Trophoblast cell (in vitro differentiated cells and primary cell): ENCODE measurements at regions not wholly inside any gene's neighbourhood (a gene's known extent, or its start where the extent isn't known, plus 50 kb on each side); places are given as distances from the start of the nearest gene placed in this dataset.

Source experiments
- DNase-seq, 2 donors: peaks; one replicate each; pipeline ENCODE4 v3.0.0-alpha.2; 2016
- H2AFZ ChIP-seq: 2 replicates; pipeline ENCODE4 v1.6.1; 2013; ENCODE audit warnings: low read length, moderate library complexity, mild to moderate bottlenecking; ENCODE audit not compliant: insufficient read depth, poor library complexity
- H2AK5ac ChIP-seq: 2 replicates; pipeline ENCODE4 v1.6.1; 2013; ENCODE audit warnings: mild to moderate bottlenecking, low read length
- H2BK120ac ChIP-seq: 2 replicates; pipeline ENCODE4 v1.6.1; 2013; ENCODE audit warnings: low read length, mild to moderate bottlenecking, moderate library complexity; ENCODE audit not compliant: insufficient read depth, poor library complexity
- H2BK12ac ChIP-seq: 2 replicates; pipeline ENCODE4 v1.6.1; 2013; ENCODE audit warnings: mild to moderate bottlenecking, low read length, moderate library complexity
- H2BK5ac ChIP-seq: 2 replicates; pipeline ENCODE4 v1.6.1; 2013; ENCODE audit warnings: low read length, low read depth, moderate library complexity, mild to moderate bottlenecking; ENCODE audit not compliant: poor library complexity
- H3K14ac ChIP-seq: 2 replicates; pipeline ENCODE4 v1.6.1; 2013; ENCODE audit warnings: mild to moderate bottlenecking, low read length
- H3K18ac ChIP-seq: 2 replicates; pipeline ENCODE4 v1.6.1; 2013; ENCODE audit warnings: mild to moderate bottlenecking, low read length
- H3K23ac ChIP-seq: 2 replicates; pipeline ENCODE4 v1.6.1; 2013; ENCODE audit warnings: low read length
- H3K27ac ChIP-seq: 2 replicates; pipeline ENCODE4 v1.5.1; 2013; ENCODE audit warnings: low read depth, mild to moderate bottlenecking, inconsistent platforms, low read length, moderate library complexity
- H3K27me3 ChIP-seq: 2 replicates; pipeline ENCODE4 v1.6.1; 2013; ENCODE audit warnings: inconsistent platforms, mild to moderate bottlenecking, low read length, moderate library complexity; ENCODE audit not compliant: insufficient read depth
- H3K36me3 ChIP-seq, 2 experiments: 1 replicate in 1 of 2; 2 replicates in 1 of 2; pipeline ENCODE4 v1.6.1; 2013; ENCODE audit warnings: low read length in 2 of 2, mild to moderate bottlenecking in 2 of 2, moderate library complexity in 1 of 2; ENCODE audit not compliant: insufficient read depth in 2 of 2, control insufficient read depth in 1 of 2
- H3K4ac ChIP-seq: 2 replicates; pipeline ENCODE4 v1.6.1; 2013; ENCODE audit warnings: low read depth, mild to moderate bottlenecking, low read length, moderate library complexity
- H3K4me1 ChIP-seq, 2 experiments: 1 replicate in 1 of 2; 2 replicates in 1 of 2; pipeline ENCODE4 v1.6.1; 2013; ENCODE audit warnings: low read length in 2 of 2, mild to moderate bottlenecking in 2 of 2, moderate library complexity in 1 of 2; ENCODE audit not compliant: insufficient read depth in 2 of 2, control insufficient read depth in 1 of 2
- H3K4me2 ChIP-seq: 2 replicates; pipeline ENCODE4 v1.6.1; 2013; ENCODE audit warnings: inconsistent platforms, mild to moderate bottlenecking, low read length, moderate library complexity
- H3K4me3 ChIP-seq: 2 replicates; pipeline ENCODE4 v1.5.1; 2013; ENCODE audit warnings: mild to moderate bottlenecking, low read depth, low read length, inconsistent platforms
- H3K79me1 ChIP-seq: one replicate; pipeline ENCODE4 v1.6.1; 2013; ENCODE audit warnings: low read length
- H3K79me2 ChIP-seq: 2 replicates; pipeline ENCODE4 v1.6.1; 2013; ENCODE audit warnings: low read length, mild to moderate bottlenecking; ENCODE audit not compliant: control insufficient read depth, insufficient read depth, poor library complexity
- H3K9ac ChIP-seq: 2 replicates; pipeline ENCODE4 v1.6.1; 2013; ENCODE audit warnings: mild to moderate bottlenecking, low read length
- H3K9me3 ChIP-seq: 2 replicates; pipeline ENCODE4 v1.6.1; 2013; ENCODE audit warnings: low read depth, mild to moderate bottlenecking, control low read depth, inconsistent platforms, low read length; ENCODE audit not compliant: insufficient read depth
- H4K12ac ChIP-seq: 2 replicates; pipeline ENCODE4 v1.6.1; 2013; ENCODE audit warnings: low read depth, mild to moderate bottlenecking, low read length, moderate library complexity
- H4K8ac ChIP-seq: 2 replicates; pipeline ENCODE4 v1.6.1; 2013; ENCODE audit warnings: low read depth, mild to moderate bottlenecking, low read length, moderate library complexity
- H4K91ac ChIP-seq: one replicate; pipeline ENCODE4 v1.6.1; 2013; ENCODE audit warnings: low read depth, mild to moderate bottlenecking, low read length, moderate library complexity
- WGBS: extraction: QIAGEN DNeasy Blood & Tissue Kit; methylation state at CpG from one replicate; pipeline ENCODE4 v1.1.7; 2013; ENCODE audit warnings: missing lambda C conversion rate; ENCODE audit not compliant: insufficient read length, insufficient coverage; ENCODE audit errors: extremely low coverage; 5-methylcytosine and 5-hydroxymethylcytosine counted together

DNA sequence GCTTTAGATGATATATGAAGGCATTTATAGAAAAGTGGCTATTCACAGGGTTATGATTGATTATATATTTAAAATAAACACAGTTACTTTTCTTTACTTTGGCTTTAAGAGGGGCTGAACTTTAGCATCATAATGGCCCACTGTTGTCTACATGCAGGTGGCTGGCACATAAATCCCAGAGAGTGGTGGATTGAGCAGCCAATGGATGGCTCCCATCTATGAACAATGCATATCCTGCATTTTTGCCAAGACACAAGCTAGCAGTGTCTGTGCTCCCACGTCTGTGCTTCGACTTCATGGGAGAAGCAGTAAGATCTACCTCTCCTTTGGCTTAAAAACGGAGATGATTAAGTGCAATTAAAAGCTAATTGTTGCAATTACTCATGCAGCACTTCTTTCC, 373.2 kb upstream of the CDH11 start:
- Histone ChIP-seq H3K23ac (no peak overlapping the region), H3K4me3 (no peak overlapping the region), H3K27me3 (no peaks in the 10 kb centered on the region), H3K4me2 (no peak overlapping the region), H3K14ac (no peak overlapping the region), H3K4me1 (no peaks in the 10 kb centered on the region), H3K79me1 (no peaks in the 10 kb centered on the region), H2AFZ (no peak overlapping the region), H2BK5ac (no peak overlapping the region), H2BK120ac (no peak overlapping the region), H2BK12ac (no peak overlapping the region), H4K91ac (no peak overlapping the region), H4K8ac (no peak overlapping the region), H3K36me3 (no peaks in the 10 kb centered on the region), H3K4ac (no peak overlapping the region), H4K12ac (no peak overlapping the region), H3K9ac (no peak overlapping the region), H3K18ac (no peak overlapping the region), H3K27ac (no peak overlapping the region), H2AK5ac (no peak overlapping the region), H3K79me2 (no peaks in the 10 kb centered on the region), H3K9me3 (no peaks in the 10 kb centered on the region)
- no peak for DNase-seq
- no CpG with 5 or more reads among the region's 3 CpGs for WGBS

DNA sequence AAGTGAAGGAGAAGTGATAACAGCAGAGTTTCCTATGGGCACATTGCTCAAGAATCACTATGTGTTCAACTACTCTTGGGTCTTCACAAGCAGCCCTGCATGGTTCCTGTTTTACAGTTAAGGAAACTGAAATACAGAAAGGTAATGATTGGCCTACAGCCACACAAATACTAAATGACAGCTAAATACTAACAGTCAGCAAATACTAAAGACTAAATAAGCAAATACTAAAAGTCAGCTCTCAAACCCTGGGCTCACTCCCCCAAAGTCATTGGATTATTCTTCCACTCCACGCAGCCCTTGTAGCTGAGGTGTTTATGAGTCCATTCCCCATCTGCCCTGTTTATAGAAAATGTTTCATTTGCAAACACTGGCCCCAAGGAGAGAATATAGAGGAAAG, 372.7 kb upstream of the CDH11 start:
- Histone ChIP-seq H3K14ac (no peak overlapping the region), H3K23ac (no peak overlapping the region), H3K27me3 (no peaks in the 10 kb centered on the region), H3K18ac (no peak overlapping the region), H3K4me1 (peaks cover 0 to 2% of the 10 kb centered on the region in 2 experiments), H3K4me2 (no peak overlapping the region), H4K12ac (no peak overlapping the region), H3K27ac (no peak overlapping the region), H4K8ac (no peak overlapping the region), H3K9ac (no peak overlapping the region), H2AFZ (no peak overlapping the region), H3K79me2 (no peaks in the 10 kb centered on the region), H3K79me1 (peaks cover 2% of the 10 kb centered on the region), H2BK120ac (no peak overlapping the region), H2AK5ac (no peak overlapping the region), H2BK5ac (no peak overlapping the region), H3K9me3 (no peaks in the 10 kb centered on the region), H2BK12ac (no peak overlapping the region), H3K4me3 (no peak overlapping the region), H3K4ac (no peak overlapping the region), H4K91ac (no peak overlapping the region), H3K36me3 (no peaks in the 10 kb centered on the region)
- WGBS: no CpG with 5 or more reads among the region's 1 CpG
- no peak for DNase-seq

DNA sequence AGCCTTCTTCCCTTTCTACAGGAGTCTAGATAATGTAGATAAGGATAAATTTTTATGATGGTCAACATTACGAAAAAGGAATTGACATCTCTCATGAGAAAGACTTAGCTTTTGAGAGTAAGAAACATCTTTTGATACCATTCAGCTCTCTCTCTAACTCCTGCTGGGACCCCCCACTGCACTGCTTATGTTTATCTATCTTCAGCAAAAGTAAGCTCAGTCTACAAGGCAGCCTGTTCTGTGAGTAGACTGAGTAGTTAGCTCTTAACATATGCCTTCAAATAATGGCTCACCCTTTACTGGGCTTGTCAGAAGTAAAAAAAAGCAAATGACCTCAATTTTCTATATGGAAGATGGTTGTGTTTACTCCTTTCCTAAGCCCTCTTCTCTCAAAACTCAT, 372.2 kb upstream of the CDH11 start:
- H3K4me3 ChIP-seq: no peak overlapping the region
- H3K4me2 ChIP-seq: no peak overlapping the region
- no peaks in the 10 kb centered on the region for H3K27me3 ChIP-seq
- no peak overlapping the region for H2BK12ac ChIP-seq
- H3K23ac ChIP-seq: no peak overlapping the region
- H3K79me1 ChIP-seq: peaks cover 3% of the 10 kb centered on the region
- no peaks in the 10 kb centered on the region for H3K79me2 ChIP-seq
- no peak overlapping the region for H2BK120ac ChIP-seq
- no peak overlapping the region for H3K27ac ChIP-seq
- WGBS: no CpG with 5 or more reads among the region's 1 CpG
- DNase-seq: no peak
- no peak overlapping the region for H2AK5ac ChIP-seq
- H3K4me1 ChIP-seq: peaks cover 0 to 4% of the 10 kb centered on the region in 2 experiments
- no peak overlapping the region for H2AFZ ChIP-seq
- H3K18ac ChIP-seq: no peak overlapping the region
- no peak overlapping the region for H3K9ac ChIP-seq
- H3K4ac ChIP-seq: no peak overlapping the region
- no peak overlapping the region for H4K8ac ChIP-seq
- H2BK5ac ChIP-seq: no peak overlapping the region
- no peaks in the 10 kb centered on the region for H3K9me3 ChIP-seq
- no peak overlapping the region for H3K14ac ChIP-seq
- no peak overlapping the region for H4K12ac ChIP-seq
- no peak overlapping the region for H4K91ac ChIP-seq
- H3K36me3 ChIP-seq: no peaks in the 10 kb centered on the region

DNA sequence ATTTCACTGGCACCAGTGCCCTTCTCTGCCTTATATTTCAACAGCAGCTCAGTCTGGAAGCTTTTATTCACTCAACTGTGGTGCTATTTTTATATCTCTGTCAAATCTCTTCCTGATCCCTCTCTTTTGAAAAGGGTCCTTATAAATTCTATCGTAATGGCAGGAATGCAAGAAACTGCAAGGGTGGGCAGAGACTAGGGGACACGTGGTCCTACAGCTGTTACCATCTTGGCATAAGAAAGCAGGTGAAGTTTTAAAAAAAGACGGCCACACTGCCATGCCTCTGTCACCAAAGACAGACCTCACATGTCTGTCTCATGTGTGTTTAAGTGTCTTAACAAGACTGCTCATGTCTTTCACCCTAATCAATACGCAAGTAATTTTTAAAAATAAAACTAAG, 368.4 kb upstream of the CDH11 start:
- H3K4me1 ChIP-seq: peaks cover 0 to 4% of the 10 kb centered on the region in 2 experiments
- no peak overlapping the region for H4K91ac ChIP-seq
- H3K9me3 ChIP-seq: no peaks in the 10 kb centered on the region
- H4K12ac ChIP-seq: no peak overlapping the region
- H2AFZ ChIP-seq: no peak overlapping the region
- no peaks in the 10 kb centered on the region for H3K27me3 ChIP-seq
- no peak overlapping the region for H3K9ac ChIP-seq
- no peak overlapping the region for H3K18ac ChIP-seq
- no peak overlapping the region for H2AK5ac ChIP-seq
- H3K23ac ChIP-seq: no peak overlapping the region
- H3K4ac ChIP-seq: no peak overlapping the region
- H4K8ac ChIP-seq: no peak overlapping the region
- no peak for DNase-seq
- H3K4me2 ChIP-seq: no peak overlapping the region
- no peaks in the 10 kb centered on the region for H3K36me3 ChIP-seq
- H2BK5ac ChIP-seq: no peak overlapping the region
- no peak overlapping the region for H3K14ac ChIP-seq
- H3K79me2 ChIP-seq: no peaks in the 10 kb centered on the region
- H3K4me3 ChIP-seq: no peak overlapping the region
- H2BK120ac ChIP-seq: no peak overlapping the region
- no CpG with 5 or more reads among the region's 4 CpGs for WGBS
- no peak overlapping the region for H2BK12ac ChIP-seq
- H3K27ac ChIP-seq: no peak overlapping the region
- H3K79me1 ChIP-seq: peaks cover 3% of the 10 kb centered on the region
